Islet precursor cell (in vitro differentiated cells): ENCODE measurements at regions not wholly inside any gene's neighbourhood (a gene's known extent, or its start where the extent isn't known, plus 50 kb on each side); places are given as distances from the start of the nearest gene placed in this dataset.

Source experiments
- DNase-seq: peaks from one replicate; pipeline ENCODE4 v3.0.0-alpha.2; 2018

DNA sequence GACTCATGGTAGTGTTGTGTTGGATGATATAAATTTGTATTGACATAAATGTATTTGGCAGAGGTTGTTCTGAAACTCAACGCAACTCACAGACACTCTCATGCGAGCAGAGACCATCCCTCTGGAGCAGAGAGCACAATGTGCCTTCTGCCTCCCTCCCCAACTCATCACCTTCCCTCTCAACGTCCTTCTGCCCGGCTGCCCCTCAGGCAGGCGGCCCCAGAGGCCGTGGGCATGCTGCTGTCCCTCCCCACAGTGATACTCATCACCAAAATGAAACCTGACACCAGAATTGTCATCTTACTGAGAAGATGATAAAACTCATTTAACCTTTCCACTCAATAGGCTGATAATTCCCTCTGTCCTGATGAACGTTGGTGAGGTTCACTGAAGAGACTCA lies 260.6 kb downstream of the ETS1 start:
- DNase-seq, result no peak

DNA sequence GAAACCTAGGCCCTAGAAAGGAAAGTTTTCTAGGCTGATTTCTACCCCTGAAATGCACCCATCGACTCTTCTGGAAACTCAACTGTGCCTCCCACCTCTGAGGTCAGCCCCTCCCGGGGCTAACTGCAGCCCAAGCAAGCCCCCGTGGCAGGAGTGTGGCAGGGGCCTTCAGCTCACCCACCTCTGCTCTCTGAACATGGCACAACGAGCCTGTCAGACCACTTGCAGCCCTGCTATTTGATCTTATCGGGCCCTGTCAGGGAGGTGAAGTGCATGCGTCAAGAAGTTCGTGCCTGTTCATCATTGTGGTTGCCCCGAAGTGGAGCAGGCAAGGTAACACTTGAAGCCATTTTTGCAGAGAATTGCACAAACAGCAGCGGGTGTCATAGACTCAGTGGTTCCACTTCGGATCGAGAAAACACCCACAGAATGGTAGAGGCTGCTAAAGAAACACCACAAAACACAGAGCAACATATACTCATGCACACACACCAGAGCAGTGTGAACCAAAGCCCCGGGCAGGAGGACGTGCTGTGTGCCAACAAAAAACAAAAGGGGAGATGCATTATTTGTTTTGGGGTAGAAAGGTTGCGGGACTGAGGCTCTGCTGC lies 262.7 kb downstream of the ETS1 start:
- peak; percentile 54 for DNase-seq

DNA sequence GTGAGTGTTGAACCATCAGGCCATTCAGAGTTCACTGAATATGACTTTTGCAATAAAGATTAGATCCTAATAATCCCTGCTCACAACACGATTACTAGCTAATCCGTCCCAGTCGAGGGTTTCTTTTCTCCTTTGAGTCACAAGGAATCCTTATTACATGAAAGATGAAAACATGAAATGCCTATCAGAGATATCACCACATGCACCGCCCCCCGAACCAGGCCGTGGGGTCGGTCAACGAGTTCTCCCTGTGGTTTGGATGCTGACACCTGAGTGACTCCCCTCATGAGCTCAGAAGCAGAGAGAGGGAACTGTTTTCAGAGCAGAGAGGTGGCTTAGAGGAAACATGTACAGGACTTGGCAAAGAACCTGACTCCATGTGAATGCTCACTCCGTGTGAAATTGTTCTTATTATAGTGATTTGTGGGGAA lies 263.3 kb downstream of the ETS1 start:
- DNase-seq, result no peak

DNA sequence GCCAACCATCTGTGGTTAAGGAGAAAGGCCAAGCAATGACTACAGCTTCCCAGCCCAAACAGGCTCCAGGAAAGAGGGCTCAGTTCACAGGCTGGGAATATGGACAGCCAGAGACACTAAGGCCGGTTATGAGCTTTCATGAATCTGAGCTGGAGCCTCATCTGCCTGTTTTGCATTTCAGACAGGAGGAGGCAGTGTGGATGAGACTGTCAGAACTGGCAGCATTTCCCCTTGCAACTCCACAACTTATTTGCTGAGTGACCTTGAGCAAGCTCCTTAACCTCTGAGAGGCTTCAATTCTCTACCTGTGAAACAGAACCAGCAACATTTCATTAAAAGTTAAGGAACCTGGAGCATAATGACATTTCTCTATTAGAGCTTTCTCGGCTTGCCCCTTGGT lies 264.0 kb downstream of the ETS1 start:
- peak; percentile 71 for DNase-seq

DNA sequence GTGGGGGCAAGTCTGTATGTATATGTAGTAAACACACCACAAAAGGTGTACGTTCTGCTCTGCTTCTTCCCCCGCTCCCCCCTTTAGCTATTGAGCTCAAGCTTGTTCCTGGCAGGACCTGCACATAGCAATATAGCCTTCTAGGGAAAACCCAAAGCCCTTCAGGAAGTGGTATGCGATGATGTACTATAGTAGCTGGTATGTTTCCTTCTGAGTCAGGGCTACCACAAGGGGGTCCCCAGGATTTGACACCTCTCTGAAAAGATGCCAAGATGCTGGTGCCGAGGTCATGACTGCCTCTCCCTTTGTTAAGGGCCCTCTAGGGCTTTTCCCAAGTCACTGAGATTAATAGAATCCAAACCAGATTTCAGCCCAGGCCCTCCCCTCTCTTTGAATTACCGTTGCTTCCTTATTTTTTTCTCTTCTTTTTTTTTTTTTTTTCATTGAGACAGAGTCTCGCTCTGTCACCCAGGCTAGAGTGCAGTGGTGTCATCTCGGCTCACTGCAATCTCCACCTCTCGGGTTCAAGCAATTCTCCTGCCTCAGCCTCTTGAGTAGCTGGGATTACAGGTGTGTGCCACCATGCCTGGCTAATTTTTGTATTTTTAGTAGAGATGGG lies 268.4 kb downstream of the ETS1 start:
- no peak for DNase-seq

DNA sequence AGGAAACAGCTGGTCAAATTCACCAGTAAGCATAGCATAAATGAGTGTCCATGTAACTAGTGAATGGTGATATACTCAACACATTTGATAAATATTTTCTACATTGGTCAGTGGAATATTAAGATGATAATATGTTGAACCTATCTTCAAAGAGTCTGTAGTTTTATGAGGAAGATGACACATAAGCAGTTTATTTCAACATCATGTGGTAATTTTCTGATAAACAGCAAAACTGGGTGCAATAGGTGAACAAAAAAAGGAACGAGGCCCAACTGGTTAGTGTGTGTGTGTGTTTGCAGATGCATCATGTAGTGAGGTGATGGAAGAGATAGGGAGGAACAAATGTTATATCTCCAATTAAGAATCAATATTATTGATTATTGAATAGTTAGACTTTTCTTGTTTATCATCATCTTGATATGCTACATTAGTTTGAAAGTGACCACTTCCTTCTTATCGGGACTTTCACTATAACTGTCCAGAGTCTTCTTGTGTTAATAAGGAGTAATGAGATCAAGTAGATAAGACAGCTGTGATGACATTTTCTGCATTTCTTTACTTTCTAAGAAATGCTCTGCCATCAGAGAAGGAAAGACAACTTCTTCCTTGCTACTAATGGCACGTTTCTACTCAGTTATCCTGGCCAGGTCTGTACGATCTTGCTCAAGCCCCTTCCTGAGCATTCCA lies 270.7 kb downstream of the ETS1 start:
- DNase-seq, result no peak

DNA sequence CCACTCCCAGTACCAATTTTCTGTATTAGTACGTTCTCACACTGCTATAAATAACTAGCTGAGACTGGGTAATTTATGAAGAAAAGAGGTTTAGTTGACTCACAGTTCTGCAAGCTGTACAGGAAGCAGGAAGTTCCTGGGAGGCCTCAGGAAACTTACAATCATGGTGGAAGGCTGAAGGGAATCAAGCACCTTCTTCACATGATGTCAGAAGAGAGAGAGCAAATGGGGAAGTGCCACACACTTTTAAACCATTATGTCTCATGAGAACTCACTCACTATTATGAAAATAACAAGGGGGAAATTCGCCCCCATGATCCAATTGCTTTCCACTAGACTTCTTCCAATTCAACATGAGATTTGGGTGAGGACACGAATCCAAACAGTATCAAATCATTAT lies 271.4 kb downstream of the ETS1 start:
- no peak for DNase-seq

DNA sequence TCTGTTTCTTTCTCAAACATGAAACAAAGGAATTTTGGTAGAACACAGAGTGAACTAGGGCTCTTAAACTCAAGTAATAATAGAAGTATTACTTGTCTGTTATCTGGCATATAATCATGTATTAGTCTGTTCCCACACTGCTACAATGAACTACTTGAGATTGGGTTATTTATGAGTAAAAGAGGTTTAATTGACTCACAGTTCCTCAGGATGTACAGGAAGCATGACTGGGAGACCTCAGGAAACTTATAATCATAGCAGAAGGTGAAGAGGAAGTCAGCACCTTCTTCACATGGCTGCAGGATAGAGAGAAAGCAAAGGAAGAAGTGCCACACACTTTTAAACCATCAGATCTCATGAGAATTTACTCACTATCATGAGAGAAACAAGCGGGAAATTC lies 273.4 kb downstream of the ETS1 start:
- no peak for DNase-seq

DNA sequence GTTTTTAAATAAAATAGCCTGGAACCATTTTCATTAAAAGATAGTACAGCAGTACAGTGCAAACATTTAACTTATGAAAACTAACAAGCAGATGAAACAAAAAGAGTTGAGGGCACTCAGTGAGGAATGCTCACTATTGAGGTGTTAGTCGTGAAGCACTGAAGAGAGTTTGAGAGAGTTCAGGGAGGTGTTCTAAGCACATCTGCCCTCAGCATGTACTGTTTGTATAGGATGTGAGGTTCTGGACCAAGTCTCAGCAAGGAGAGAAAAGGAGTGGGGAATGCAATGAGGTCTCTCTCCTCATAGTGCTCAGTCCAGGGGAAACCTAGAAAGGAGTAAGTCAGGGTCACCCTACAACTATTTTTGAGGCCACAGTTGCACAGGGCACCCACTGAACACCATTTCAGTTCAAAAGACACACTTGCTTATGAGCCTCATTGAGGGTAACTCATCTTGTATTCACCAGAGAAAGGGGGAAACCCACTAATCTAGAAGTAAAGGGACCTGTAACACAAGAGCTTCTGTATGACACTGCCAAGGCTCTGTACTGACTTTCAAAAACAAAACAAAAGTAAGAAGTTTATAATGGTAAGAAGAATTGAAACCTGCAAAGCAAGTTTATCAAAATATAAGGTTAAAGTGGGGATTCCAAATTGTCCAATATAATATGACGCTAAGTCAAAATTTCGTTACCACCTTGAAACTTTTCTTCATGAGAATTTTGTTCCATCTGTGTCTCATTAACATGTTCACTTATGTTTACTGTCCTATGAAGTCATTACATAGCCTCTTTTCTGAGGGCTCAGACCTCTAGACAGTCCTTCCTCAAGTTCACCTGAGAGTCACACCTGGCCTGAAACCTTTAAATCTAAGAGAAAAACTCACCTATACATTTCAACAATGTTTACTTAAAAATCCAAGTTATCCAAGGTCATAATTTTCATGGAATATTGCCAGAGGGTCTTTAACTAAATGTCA lies 275.3 kb downstream of the ETS1 start:
- DNase-seq, result no peak

DNA sequence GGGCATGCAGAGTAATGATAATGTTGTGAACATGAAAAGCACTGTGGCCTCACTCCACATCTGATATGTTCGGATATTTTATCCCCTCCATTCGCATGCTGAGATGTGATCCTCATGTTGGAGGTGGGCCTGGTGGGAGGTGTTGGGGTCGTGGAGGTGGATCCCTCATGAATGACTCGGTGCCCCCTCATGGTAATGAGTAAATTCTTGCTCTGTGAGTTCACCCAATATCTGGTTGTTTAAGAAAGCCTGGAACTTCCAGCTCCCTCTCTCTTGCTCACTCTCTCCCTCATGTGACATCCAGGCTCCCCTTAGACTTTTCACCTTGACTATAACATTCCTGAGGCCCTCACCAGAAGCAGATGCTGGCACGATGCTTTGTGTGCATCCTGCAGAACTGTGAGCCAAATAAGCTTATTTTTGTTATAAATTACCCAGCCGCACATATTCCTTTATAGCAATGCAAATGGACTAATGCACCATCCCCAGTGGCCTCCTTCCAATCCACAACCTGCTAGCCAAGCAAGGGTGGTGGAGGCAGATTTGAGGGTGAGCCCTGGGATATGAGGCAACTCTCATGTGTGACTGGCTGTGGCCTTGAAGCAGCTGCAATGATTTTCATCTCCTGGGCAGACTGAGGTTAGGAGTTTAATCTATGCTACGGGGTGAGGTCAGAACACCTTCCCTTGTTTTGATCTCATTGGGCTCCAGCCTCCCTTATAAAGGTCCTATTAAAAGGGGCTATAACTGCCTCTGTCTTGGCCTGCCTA lies 276.5 kb downstream of the ETS1 start:
- DNase-seq, result no peak

DNA sequence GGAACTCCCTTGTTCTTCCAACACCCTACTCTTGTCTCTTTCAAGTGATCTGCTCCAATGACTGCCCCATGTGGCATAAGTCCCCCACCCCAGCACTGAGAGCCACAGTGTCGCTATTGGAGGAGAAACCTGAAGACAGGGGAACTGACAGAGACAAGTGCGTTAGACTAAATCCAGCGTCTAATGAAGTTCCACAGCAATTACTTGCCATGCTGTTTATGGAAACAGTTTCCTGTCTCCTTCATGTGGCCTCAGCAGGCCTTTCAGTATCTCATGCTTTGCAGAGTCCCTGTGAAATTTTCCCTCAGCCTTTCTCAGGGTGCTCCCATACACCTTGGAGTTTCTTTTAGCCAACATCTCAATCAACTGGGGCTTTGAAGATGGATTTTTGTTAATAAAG lies 277.4 kb downstream of the ETS1 start:
- no peak for DNase-seq

DNA sequence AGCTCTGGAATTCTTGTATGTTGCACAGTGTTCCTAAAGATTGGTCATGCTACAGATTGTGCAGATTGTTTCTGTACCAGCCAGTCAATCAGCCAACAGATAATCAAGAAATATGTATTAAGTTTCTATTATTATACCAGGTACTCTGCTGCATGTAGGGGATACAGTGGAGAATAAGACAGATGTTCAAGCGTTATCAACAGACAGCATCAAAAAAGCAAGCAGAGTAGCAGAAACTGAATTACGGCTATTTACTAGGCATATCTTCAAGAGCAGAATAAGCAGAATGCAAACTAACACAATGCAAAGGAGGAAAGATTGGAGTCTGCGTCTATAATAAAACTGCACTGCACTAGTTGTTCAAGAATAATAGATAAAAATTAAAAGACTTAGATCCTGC lies 278.6 kb downstream of the ETS1 start:
- no peak for DNase-seq

DNA sequence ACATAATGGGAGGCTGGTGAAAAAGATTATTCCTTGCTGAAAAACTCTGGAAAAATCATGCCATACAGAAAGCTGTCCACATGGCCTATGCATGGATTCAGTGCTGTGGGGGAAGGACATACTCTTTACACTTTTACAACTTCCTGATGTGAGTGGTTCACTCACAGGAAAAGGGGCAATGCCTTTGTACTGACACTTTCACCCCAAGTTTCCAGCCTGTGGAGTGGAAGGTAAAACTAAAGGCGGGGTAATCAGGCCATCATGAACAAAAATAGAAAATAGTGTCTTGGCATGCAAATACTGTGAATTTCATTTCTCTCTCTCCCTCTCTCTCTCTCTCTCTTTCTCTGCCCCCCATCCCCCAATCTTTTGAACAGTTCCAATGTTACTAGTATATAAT lies 281.8 kb downstream of the ETS1 start:
- DNase-seq, result no peak

DNA sequence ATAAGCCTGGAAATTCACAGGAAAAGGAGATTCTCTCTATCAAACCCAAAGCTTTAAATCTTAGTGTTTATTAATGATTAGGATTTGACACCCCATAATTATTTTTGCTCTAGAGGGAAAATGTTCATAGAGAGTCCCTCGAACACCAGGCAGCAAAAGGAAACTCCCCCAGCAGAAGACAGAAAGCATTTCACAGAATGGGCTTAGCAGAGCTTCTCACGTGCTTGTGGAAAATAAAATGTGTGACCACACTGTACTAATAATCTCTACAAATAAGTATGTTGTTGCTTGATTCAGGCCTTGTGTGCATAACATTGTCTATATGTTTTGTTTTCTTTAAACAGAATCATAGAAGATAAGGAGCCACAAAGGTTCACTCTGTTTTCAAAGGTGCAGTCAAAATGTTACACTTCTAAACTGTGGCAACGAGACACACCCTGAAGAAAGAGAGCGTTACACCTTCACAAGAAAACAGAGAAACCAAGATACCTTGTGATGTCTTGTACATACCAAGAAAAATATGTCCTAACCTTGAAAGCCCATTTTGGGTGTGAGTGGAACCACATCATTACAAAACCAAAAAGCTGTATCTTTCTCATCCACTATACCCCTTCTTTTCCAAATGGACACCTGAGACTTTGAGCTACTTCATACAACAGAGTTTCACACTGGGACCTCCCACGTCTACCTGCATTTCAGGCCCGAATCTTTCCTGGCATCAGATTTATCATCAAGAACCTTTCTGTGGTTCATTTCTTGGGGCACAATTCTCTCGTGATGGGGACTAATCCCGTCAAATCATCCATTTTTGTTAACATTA lies 282.5 kb downstream of the ETS1 start:
- no peak for DNase-seq

DNA sequence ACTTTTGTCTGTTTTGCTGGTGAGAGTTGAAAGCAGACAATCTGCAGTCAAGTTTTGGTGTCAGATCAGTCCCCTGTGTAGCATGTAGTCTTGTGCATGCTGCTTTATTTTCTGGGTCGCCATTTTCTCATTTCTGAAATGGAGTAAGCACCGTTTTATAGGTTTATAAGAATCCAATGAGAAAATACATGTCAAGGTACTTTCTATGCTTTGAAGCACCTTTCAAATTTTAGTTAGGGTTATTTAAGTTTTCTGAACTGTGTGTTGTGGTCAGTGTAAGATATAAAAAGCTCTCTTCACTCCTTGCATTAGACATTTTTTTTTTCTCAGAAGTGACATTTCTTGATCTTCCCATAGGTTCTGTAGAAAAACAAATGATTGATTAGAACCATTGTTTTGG lies 283.2 kb downstream of the ETS1 start:
- no peak for DNase-seq

DNA sequence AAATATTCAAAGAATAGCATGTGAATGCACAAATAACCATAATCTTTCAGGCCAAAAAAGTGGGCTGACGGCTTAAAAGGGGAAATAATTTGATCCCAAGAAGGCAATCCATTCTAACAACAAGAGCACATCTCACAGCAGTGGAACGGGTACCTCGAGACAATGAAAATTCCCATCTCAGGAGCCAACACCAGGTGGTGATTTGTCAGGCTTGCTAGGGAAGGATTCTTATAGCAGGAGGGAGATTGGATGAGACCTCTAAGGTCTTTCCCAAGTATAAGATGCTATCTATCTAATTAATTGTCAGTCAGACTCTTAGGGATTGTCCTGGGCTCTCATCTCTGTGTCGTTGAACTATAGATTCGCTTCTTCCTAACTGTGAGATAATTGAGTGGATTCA lies 284.0 kb downstream of the ETS1 start:
- no peak for DNase-seq

DNA sequence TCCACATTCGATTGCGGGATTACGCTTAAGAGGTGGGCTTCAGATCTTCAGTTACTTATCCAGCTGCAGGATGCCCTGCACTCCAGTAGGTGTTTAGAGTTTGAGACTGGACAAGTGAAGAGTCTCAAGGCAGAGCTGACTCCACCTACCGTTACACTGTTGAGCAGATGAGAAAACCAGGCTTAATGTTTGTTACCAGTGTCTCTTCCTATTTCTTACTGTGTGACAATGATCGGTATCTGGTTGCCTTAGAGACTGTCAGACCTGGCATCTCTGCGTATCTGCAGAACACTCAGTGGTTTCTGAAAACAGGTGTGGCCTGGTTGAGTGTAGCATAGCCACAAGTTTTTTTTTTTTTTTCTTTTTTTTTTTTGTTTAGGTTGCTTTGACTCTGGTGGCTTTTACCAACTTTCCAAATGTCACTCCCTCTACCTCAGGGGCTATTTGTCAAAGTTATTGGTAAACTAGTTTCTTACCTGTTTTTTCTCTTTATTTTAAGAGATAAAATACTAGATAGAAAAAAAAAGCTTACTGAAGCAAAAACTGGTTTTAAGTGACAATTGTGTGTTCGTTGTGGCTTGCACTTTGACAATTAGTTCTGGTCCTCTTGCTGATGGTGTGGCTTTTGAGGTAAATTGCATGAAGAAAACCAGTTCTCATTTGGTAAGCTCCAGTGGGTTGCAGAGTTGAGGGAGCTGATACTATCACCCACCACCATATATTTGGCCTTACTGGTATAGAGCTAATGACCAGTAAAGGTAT lies 284.8 kb downstream of the ETS1 start:
- peak; percentile 77 for DNase-seq

DNA sequence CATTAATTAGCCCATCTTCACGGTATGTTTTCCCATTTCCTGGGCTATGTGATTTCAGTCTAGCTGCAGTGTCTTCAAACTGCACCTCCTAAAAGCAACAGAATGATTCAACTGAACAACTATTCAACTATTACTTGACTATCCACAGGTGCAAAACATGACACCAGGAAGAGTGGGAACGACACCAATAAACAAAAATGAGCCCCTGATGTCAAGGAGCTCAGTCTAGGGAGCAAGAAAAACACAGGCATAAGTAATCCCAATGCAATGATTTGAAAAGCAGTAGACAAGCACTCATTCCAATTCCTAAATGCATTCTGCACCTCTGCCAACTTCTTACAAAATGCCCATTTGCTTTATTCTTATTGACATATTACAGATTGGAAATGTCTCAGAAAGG lies 285.6 kb downstream of the ETS1 start:
- no peak for DNase-seq

DNA sequence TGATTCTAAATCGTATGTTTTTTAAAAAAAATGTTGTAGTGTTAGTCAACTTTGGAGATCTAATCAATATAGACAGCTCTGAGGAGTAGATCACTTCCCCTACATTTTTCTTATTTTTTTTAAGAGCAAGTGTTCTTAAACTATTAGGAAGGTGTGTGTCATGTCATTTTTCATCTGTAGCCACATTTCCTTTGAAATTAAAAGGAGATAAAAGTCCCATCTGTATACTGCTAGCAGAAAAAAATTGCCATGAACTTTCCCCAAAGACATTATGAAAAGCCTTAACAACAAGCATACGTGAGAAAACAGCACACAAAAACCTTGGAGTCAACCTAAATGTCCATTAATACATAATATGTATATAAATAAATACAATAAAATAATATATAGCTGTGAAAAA lies 286.6 kb downstream of the ETS1 start:
- no peak for DNase-seq

DNA sequence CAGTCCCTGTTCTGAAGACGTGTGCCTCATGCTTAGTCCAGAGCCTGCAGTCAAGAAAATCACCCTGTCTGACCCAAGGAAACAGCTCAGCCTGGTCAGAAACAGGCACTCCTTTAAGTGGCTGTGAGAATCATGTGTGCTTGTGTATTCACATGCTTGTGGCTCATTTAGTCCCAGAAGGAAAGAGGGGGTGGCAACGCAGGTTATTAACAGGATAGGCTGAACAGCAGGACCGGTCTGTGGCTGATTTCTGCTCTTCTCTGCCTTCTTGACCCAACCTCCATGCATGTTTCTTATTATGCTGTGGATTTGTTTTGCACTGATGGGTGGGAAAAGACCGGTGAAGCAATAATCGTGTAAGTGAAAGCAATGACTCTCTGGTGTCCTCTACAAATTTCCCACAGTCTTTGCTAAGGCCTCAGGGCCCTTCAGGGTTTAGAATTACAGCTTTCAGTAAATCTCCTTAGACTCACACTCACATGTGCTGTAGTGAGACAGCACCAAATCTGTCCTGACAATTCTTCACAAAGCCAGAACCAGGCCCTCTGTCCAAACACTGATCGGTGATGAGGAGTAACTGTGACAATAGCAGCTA lies 288.1 kb downstream of the ETS1 start:
- DNase-seq, result peak; percentile 72

DNA sequence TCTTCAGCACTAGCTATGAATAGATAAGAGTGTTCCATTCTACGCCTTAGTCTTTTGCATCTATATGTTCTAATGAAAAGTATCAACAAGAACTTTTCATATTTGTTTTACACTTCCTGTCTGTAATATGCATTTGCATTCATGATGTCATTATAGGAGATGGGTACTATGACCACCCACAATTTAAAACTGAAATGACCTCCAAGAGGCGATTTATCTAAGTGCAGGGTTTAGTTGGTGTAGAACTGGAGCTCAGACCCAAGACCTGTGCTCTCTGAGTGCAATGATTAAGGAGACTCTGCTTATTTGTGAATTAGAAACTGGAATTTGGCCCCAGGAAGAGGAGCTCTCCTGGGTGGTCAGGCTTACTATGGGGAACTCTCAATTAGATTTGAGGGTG lies 289.1 kb downstream of the ETS1 start:
- no peak for DNase-seq
